Brain microvascular endothelial cell (primary cell): ENCODE measurements at regions not wholly inside any gene's neighbourhood (a gene's known extent, or its start where the extent isn't known, plus 50 kb on each side); places are given as distances from the start of the nearest gene placed in this dataset.
A peak's percentile ranks its signal among the peaks of the same experiment; 100 is the strongest.

Experiments
- DNase-seq: peaks from one replicate; pipeline ENCODE4 v3.0.0-alpha.2; 2020
- H3K27ac ChIP-seq: fragments of 250-450 bp; sonication (Bioruptor Pico); 2 replicates; pipeline ENCODE4 v1.5.1; 2020; ENCODE audit warnings: mild to moderate bottlenecking, moderate library complexity
- H3K27me3 ChIP-seq: fragments of 250-450 bp; sonication (Bioruptor Pico); replicated peaks from 2 replicates; pipeline ENCODE4 v1.5.1; 2020; ENCODE audit warnings: mild to moderate bottlenecking
- H3K36me3 ChIP-seq: fragments of 250-450 bp; sonication (Bioruptor Pico); replicated peaks from 2 replicates; pipeline ENCODE4 v1.5.1; 2020; ENCODE audit warnings: mild to moderate bottlenecking
- H3K4me3 ChIP-seq: 2 replicates; pipeline ENCODE4 v1.5.1; 2011; ENCODE audit warnings: low read depth, mild to moderate bottlenecking, control low read depth, low read length, moderate library complexity
- in situ Hi-C: cut with HindIII; loops from 2 replicates; pipeline ENCODE4 v1.10.0; 2017; ENCODE audit warnings: low sequenced_read_pairs, low pct_ligation_motif_present
- TF ChIP-seq, protein P1 (sequence below): IDR thresholded peaks from 2 replicates; pipeline ENCODE4 v1.5.1; 2011; ENCODE audit warnings: low read depth, mild to moderate bottlenecking, moderate library complexity, low read length, control low read depth, inconsistent platforms; ENCODE audit errors: missing control alignments

GRCh38 chr4:176858839-176859238 is 66.1 kb upstream of the VEGFC start:
- TF ChIP-seq, protein P1, sequence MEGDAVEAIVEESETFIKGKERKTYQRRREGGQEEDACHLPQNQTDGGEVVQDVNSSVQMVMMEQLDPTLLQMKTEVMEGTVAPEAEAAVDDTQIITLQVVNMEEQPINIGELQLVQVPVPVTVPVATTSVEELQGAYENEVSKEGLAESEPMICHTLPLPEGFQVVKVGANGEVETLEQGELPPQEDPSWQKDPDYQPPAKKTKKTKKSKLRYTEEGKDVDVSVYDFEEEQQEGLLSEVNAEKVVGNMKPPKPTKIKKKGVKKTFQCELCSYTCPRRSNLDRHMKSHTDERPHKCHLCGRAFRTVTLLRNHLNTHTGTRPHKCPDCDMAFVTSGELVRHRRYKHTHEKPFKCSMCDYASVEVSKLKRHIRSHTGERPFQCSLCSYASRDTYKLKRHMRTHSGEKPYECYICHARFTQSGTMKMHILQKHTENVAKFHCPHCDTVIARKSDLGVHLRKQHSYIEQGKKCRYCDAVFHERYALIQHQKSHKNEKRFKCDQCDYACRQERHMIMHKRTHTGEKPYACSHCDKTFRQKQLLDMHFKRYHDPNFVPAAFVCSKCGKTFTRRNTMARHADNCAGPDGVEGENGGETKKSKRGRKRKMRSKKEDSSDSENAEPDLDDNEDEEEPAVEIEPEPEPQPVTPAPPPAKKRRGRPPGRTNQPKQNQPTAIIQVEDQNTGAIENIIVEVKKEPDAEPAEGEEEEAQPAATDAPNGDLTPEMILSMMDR, result no peak
- Histone ChIP-seq H3K27ac (no peak overlapping the region), H3K36me3 (no peaks in the 10 kb centered on the region), H3K4me3 (no peak overlapping the region), H3K27me3 (no peaks in the 10 kb centered on the region)
- DNase-seq, result no peak
- in situ Hi-C loops, result no loop called here

DNA sequence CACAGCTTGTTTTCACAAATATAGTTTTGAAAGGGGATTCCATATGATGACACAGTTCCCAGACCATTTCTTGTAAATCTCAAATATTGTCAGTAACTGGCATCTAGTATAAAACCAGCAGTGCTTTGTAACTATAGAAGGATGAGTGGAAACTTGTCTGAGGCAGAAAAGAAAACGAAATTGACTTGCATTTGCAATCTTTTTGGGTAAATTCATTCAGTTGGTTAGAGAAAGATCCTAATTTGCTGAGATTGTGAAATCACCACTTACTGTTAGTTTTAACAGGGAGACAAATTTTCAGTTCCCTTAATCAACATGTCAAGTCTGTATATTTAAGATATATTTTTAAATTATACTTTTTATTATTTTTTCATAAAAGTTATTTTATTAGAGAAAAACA is 71.5 kb upstream of the VEGFC start:
- Histone ChIP-seq H3K36me3 (no peaks in the 10 kb centered on the region), H3K27me3 (no peaks in the 10 kb centered on the region), H3K4me3 (no peak overlapping the region), H3K27ac (no peak overlapping the region)
- TF ChIP-seq, protein P1, result no peak
- in situ Hi-C loops, result no loop called here
- no peak for DNase-seq

DNA sequence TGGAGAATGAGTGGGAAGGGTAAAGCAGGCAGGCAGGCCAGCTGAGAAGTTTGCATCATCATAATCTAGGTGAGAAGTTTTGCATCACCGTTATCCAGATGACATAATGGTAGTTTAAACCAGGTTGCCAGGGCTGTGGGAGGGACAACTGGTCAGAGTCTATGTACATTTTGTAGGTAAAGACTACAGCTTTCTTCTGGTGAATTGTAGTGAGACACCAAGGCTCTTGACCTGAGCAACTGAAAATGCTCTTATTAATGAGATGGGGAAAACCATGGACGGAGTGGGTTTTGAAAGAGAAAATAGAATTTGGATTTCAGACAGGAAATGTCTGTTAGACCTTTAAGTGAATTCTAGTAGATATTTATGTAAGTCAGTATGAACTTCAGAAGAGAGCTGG is 76.0 kb upstream of the VEGFC start:
- in situ Hi-C loops, result no loop called here
- TF ChIP-seq, protein P1, result no peak

DNA sequence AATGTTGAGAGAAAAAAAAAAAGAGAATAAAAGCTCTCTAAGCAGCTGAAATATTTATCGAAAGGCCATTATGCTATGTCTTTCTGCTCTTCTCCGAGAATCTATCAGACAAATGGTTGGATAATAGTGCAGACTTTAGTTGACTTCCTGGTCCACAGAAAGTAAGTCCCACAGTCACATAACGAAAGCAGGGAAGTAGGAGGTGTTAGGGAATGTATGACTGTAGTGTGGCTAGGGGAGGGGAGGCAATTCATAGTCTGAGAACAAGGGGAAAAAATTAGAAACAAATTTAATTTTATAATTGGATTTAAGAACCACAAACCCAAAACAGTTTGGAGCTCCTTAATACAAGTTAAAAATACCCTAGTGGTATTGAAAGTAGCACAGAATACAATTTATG is 79.7 kb upstream of the VEGFC start:
- DNase-seq, result no peak
- H3K27ac ChIP-seq, result no peak overlapping the region
- H3K36me3 ChIP-seq, result no peaks in the 10 kb centered on the region
- no peak overlapping the region for H3K4me3 ChIP-seq
- TF ChIP-seq, protein P1, result no peak
- no peaks in the 10 kb centered on the region for H3K27me3 ChIP-seq
- in situ Hi-C loops, result no loop called here

More for the DNA sequence above, 76.0 kb upstream of the VEGFC start:
- DNase-seq, result no peak
- H3K36me3 ChIP-seq, result no peaks in the 10 kb centered on the region
- no peak overlapping the region for H3K4me3 ChIP-seq
- no peaks in the 10 kb centered on the region for H3K27me3 ChIP-seq
- no peak overlapping the region for H3K27ac ChIP-seq

GRCh38 chr4:176874721-176875445 is 82.2 kb upstream of the VEGFC start:
- no peaks in the 10 kb centered on the region for H3K27me3 ChIP-seq
- DNase-seq, result peak; percentile 11
- H3K4me3 ChIP-seq, result no peak overlapping the region
- no peak overlapping the region for H3K27ac ChIP-seq
- in situ Hi-C loops, result no loop called here
- no peaks in the 10 kb centered on the region for H3K36me3 ChIP-seq
- TF ChIP-seq, protein P1, result no peak

- Histone ChIP-seq H3K4me3 (no peak overlapping the region), H3K27ac (no peak overlapping the region), H3K27me3 (no peaks in the 10 kb centered on the region), H3K36me3 (no peaks in the 10 kb centered on the region)
- DNase-seq, result no peak
- in situ Hi-C loops, result no loop called here
- TF ChIP-seq, protein P1, result no peak
Observed at GRCh38 chr4:176875446-176875930, 82.8 kb upstream of the VEGFC start.
